Aorta (tissue), 5 donors: ENCODE measurements at regions not wholly inside any gene's neighbourhood (a gene's known extent, or its start where the extent isn't known, plus 50 kb on each side); places are given as distances from the start of the nearest gene placed in this dataset.

Experiments
- ATAC-seq: fragments of 200-7000 bp; cut with Tn5 transposase; one replicate; pipeline ENCODE4 v1.9.1; 2022; ENCODE audit warnings: moderate library complexity; ENCODE audit not compliant: low FRiP score
- DNase-seq, 2 donors: peaks; one replicate each; pipeline ENCODE4 v3.0.0-alpha.2; 2020
- H3K27ac ChIP-seq, 2 donors: one replicate each; pipeline ENCODE4 v1.5.1; 2013; ENCODE audit warnings: low read length in 2 of 2, mild to moderate bottlenecking in 2 of 2, moderate library complexity in 2 of 2, control low read depth in 1 of 2, inconsistent platforms in 1 of 2, low read depth in 1 of 2
- H3K27me3 ChIP-seq, 2 donors: one replicate each; pipeline ENCODE4 v1.6.1; 2013; ENCODE audit warnings: control low read depth in 1 of 2, low read length in 1 of 2, mild to moderate bottlenecking in 1 of 2, moderate library complexity in 1 of 2; ENCODE audit not compliant: insufficient read depth in 2 of 2, control insufficient read depth in 1 of 2
- H3K36me3 ChIP-seq, 2 donors: one replicate each; pipeline ENCODE4 v1.6.1; 2013; ENCODE audit warnings: control low read depth in 1 of 2, low read length in 1 of 2, mild to moderate bottlenecking in 1 of 2; ENCODE audit not compliant: insufficient read depth in 2 of 2, control insufficient read depth in 1 of 2
- H3K4me1 ChIP-seq, 2 donors: one replicate each; pipeline ENCODE4 v1.6.1; 2013; ENCODE audit warnings: low read length in 2 of 2, control low read depth in 1 of 2, mild to moderate bottlenecking in 1 of 2, moderate library complexity in 1 of 2; ENCODE audit not compliant: insufficient read depth in 2 of 2, control insufficient read depth in 1 of 2
- H3K4me3 ChIP-seq, 2 donors: one replicate each; pipeline ENCODE4 v1.5.1; 2013; ENCODE audit warnings: low read length in 2 of 2, control low read depth in 1 of 2, mild to moderate bottlenecking in 1 of 2
- H3K9me3 ChIP-seq: one replicate; pipeline ENCODE4 v1.6.1; 2013; ENCODE audit warnings: mild to moderate bottlenecking, low read length; ENCODE audit not compliant: control insufficient read depth
- WGBS, 2 donors: extraction: QIAGEN DNeasy Blood & Tissue Kit; methylation state at CpG; one replicate each; pipeline ENCODE4 v1.1.7; 2013; 5-methylcytosine and 5-hydroxymethylcytosine counted together
- intact Hi-C, 2 donors: fragments of 100-400 bp; cut with DNase I; formaldehyde crosslinking; loops; one replicate each; pipeline versions ENCODE4 v1.14.2 to v1.15.0; 2022
- donor health status: healthy with polysubstance abuse.
- donor health status: Bipolar disorder and iron deficiency.
- donor health status: DM: no; HTN: no; CAD: no.
- donor health status: DM: no; HTN: no; CAD: no.
- donor health status: DM: yes; HTN: yes; CAD: no.

DNA sequence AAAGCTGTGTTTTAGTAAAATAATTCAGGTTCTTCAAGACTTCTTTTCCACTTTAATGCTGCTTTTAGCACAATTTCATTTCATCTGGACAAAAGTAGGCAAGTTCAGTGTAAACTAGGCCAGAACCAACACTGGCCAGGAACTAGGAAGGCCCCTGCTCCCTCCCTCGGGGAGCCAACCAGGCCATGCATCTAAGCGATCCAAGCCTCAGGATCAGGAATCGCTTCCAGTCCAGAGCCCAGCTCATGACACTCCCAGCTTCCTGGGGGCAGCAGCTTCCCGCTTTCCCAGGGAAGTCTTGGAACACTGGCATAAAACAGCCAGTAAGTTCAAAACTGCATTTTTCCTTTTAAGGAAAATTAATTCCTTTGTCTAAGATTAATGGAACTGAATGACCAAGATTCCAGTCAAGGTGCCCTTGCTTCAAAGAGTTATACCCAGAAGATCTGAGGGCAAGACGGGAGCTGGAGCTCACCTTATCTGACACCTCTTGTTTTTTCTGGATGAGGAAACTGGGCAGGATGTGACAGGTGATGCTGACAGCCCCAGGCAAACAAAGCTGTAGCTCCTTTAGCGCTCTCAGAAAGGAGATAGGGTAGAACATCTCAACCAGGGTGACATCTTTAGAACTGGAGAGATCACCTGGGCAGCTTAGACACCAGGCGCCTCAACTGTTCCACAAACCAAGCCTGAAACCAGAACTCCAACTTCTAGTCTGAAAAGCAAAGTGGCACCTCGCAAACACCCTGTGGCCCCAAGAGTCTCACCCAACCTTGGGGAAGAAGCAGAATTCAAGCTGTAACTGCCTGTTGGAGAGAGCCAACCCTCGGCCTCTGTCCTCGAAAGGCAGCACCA, 61.4 kb upstream of the PNMA1 start:
- Histone ChIP-seq H3K4me3 (no peak overlapping the region), H3K4me1 (peaks cover 0 to 5% of the 10 kb centered on the region in 2 donors), H3K36me3 (no peaks in the 10 kb centered on the region), H3K9me3 (no peaks in the 10 kb centered on the region), H3K27ac (peak overlapping the region in 1 of 2 donors; percentile 45), H3K27me3 (no peaks in the 10 kb centered on the region)
- WGBS, 2 donors, result 55 to 57% methylated on average over 10 of the region's 10 CpGs
- ATAC-seq (no peak), DNase-seq (peak; percentile 44 to 70)
- intact Hi-C loops, result no loop called here

DNA sequence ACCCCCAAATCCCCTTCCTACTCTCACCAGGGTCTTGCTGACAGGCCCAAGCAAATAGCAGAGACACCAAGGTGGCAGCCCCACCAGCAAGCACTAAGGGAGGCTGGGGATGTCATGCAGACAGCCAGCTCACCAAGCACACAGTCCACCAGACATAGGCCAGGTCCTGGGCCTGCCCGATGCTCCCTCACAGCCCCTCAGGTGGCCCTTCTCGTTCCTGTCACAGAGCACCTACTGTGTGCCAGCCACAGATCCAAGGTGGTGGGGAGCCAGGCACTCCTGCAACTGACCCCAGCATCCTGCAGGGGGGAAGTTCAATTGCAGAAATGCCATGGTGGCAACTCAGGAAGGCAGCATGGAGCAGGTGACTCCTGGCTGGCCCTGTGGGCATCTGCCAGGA, 60.5 kb upstream of the PNMA1 start:
- H3K9me3 ChIP-seq, result no peaks in the 10 kb centered on the region
- WGBS, 2 donors, result 70 to 73% methylated on average over 2 of the region's 2 CpGs
- ATAC-seq (no peak), DNase-seq (peak in 1 of 2 donors; percentile 33)
- peak overlapping the region in 1 of 2 donors; percentile 45 for H3K27ac ChIP-seq
- intact Hi-C loops, result no loop called here
- H3K36me3 ChIP-seq, result no peaks in the 10 kb centered on the region
- peaks cover 0 to 5% of the 10 kb centered on the region in 2 donors for H3K4me1 ChIP-seq
- H3K27me3 ChIP-seq, result no peaks in the 10 kb centered on the region
- H3K4me3 ChIP-seq, result no peak overlapping the region

DNA sequence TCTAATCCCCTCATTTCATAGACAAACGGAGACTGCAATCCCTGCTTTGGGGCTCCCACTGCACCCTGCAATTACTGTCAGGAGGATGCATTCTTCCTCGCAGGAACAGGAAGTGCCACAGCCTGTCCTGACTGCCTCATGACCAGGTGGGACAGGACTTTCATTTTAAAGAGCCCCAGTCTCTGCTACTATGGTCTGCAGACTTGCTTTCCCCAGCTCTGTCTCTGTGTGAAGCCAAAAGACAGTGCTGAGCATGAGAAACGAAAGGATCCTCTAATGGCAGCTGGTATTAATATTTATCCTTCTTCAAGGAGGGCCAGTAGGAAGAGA, 60.0 kb upstream of the PNMA1 start:
- ATAC-seq (no peak), DNase-seq (peak in 1 of 2 donors; percentile 20)
- WGBS, 2 donors, result 53 to 56% methylated on average over 3 of the region's 3 CpGs
- Histone ChIP-seq H3K4me3 (no peak overlapping the region), H3K36me3 (no peaks in the 10 kb centered on the region), H3K27ac (peak overlapping the region in 1 of 2 donors; percentile 45), H3K27me3 (no peaks in the 10 kb centered on the region), H3K9me3 (no peaks in the 10 kb centered on the region), H3K4me1 (peaks cover 0 to 5% of the 10 kb centered on the region in 2 donors)
- intact Hi-C loops, result no loop called here

DNA sequence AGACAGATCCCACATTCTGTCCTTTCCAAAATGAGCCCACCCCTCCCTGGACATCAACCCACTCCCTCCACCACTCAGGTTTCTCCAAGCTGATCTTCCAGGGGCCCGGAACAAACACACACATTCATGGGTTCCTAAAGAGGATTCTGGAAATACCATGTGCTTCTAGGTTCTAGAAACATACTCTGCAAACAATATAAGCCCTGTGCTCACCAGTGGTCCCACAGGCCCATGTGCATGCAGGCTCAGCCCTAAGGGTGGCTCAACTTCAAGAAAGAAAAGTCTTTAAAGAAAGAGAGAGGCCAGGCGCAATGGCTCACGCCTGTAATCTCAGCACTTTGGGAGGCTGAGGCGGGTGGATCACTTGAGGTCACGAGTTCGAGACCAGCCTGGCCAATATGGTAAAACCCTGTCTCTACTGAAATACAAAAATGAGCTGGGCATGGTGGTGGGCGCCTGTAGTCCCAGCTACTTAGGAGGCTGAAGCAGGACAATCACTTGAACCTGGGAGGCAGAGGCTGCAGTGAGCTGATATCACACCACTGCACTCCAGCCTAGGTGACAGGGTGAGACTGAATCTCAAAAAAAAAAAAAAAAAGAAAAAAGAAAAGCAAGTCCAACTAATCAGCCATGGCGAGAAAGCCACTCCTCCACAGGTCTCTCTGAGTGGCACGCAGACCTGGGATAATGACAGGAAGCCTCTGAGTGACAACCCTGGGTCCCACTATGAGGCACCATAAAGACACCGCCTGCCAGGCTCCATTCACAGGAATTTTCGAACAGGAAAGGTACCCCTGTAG, 59.5 kb upstream of the PNMA1 start:
- intact Hi-C loops, result no loop called here
- 89 to 90% methylated on average over 11 of the region's 11 CpGs for WGBS, 2 donors
- Histone ChIP-seq H3K27ac (no peak overlapping the region), H3K4me3 (no peak overlapping the region), H3K27me3 (no peaks in the 10 kb centered on the region), H3K36me3 (no peaks in the 10 kb centered on the region), H3K4me1 (peaks cover 0 to 5% of the 10 kb centered on the region in 2 donors), H3K9me3 (no peaks in the 10 kb centered on the region)
- DNase-seq (peak in 1 of 2 donors; percentile 9), ATAC-seq (no peak)

DNA sequence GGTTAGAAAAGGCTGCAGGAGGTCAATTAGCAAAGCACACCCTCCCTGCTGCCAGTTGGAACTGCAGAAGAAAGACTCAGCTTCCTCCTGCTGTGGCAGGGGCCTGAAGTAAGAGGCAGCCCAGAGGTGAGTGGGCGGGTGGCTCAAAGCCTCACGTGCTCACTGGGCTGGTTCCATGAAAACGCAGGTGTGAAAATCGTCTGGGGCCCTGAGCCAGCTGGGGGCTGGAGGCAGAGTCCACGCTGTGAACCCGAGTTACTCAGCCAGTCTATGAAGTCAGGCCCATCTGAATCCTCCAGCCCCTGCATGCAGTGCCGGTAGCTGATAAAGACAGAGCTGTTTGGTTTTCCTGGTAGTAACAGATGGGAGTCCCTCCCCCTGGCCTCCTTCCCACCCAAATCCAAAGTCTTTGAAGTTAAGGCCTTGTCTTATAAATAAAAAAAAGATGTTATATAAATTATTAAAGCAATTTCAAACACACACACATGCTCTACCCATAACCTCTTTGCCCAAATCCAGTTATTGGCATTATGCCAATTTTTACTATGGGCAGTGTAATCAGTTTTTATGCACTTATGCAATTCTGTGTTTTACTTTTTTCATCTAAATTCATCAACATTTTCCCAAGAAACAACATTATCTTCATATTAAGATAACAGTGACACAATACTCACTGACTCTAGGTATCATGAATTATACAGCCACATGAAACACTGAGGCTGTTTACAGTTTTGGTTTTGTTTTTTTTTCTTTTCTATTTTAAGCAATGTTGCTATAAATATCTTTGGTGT, 57.9 kb upstream of the PNMA1 start:
- Histone ChIP-seq H3K27ac (peak overlapping the region in 1 of 2 donors; percentile 58), H3K4me1 (peaks cover 0 to 5% of the 10 kb centered on the region in 2 donors)

DNA sequence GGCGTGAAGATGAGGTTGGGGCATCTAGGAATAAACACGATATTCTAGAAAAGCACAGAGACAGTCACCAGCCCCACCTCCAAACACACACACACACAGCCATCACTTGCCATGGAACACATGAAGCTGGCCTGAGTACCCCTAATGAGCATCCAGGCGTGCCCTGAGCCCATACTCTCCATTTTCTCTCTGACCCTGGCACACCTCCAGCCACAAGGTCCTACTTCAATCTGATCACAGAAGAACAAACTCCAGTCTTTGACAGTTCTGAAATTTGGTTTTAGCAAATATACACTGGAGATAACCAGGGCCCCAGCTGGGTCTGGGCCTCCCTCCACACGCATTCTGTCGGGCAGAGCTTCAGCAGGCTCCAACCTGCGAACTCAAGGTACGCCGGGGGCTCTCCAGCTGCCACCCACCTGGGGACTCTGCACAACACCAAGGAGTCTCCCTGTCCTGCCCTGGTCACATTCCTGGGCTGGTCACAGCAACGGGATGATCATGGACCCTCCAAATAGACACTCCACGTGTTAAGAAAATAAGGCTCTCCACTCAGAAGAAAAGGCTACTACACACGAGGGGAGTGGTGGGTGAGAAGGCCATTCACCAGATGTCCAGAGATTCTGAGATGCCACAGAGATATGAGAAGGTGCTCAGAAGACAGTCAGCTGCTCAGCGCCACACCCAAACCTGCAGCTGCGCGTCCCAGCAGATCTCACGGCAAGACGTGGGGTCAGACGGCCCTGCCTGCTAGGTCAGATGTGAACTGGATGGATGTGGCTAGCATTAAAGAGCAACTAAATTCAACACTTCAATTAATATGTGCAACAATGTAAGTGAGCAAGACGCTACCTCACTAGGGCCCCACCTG, 57.0 kb upstream of the PNMA1 start:
- Histone ChIP-seq H3K4me1 (peaks cover 0 to 5% of the 10 kb centered on the region in 2 donors), H3K27ac (peak overlapping the region in 1 of 2 donors; percentile 58), H3K9me3 (no peaks in the 10 kb centered on the region), H3K27me3 (no peaks in the 10 kb centered on the region), H3K4me3 (no peak overlapping the region), H3K36me3 (no peaks in the 10 kb centered on the region)
- ATAC-seq, result no peak
- intact Hi-C loops, result no loop called here
- DNase-seq, result peak; percentile 33 to 70
- 67 to 74% methylated on average over 18 of the region's 18 CpGs for WGBS, 2 donors

More for the DNA sequence above, 57.9 kb upstream of the PNMA1 start:
- intact Hi-C loops, result no loop called here
- Histone ChIP-seq H3K27me3 (no peaks in the 10 kb centered on the region), H3K36me3 (no peaks in the 10 kb centered on the region), H3K4me3 (no peak overlapping the region), H3K9me3 (no peaks in the 10 kb centered on the region)
- ATAC-seq (peak; percentile 35), DNase-seq (peak; percentile 63 to 76)
- 9 to 15% methylated on average over 7 of the region's 7 CpGs for WGBS, 2 donors

DNA sequence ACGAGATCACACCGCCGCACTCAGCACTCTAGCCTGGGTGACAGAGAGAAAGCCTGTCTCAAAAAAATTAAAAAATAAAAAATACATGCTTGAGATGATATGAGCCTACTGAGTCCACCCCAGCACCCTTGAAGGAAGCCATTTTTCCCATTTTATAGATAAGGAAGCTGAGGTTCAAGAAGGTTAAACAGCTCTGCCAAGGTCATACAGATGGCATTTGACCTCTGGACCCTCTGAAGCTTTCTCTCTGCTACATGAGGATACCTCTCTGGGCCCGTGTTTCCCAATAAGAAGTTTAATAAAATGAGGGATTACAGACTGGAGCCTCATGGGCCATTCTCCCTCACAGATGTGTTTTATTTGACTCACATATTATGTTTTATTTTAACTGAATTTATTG, 53.9 kb upstream of the PNMA1 start:
- H3K36me3 ChIP-seq, result no peaks in the 10 kb centered on the region
- H3K27ac ChIP-seq, result no peak overlapping the region
- no peaks in the 10 kb centered on the region for H3K9me3 ChIP-seq
- no peak for DNase-seq
- H3K4me3 ChIP-seq, result no peak overlapping the region
- no peaks in the 10 kb centered on the region for H3K27me3 ChIP-seq
- peaks cover 0 to 5% of the 10 kb centered on the region in 2 donors for H3K4me1 ChIP-seq
- 88 to 90% methylated on average over 4 of the region's 4 CpGs for WGBS, 2 donors
- intact Hi-C loops, result no loop called here
- no peak for ATAC-seq
